HFFc6 (cell line): ENCODE measurements at regions not wholly inside any gene's neighbourhood (a gene's known extent, or its start where the extent isn't known, plus 50 kb on each side); places are given as distances from the start of the nearest gene placed in this dataset.

Experiments
- DNase-seq: peaks from one replicate; pipeline ENCODE4 v3.0.0-alpha.2; 2018
- H3K27ac Mint-ChIP-seq: 2 replicates; pipeline ENCODE4 v1.8.0; 2020; ENCODE audit warnings: mild to moderate bottlenecking, mixed read lengths
- H3K27me3 Mint-ChIP-seq: 2 replicates; pipeline ENCODE4 v1.8.0; 2021; ENCODE audit warnings: mild to moderate bottlenecking, moderate library complexity, mixed read lengths; ENCODE audit not compliant: insufficient read depth
- H3K36me3 Mint-ChIP-seq: 2 replicates; pipeline ENCODE4 v1.8.0; 2021; ENCODE audit warnings: low read depth, mixed read lengths
- H3K4me1 Mint-ChIP-seq: 2 replicates; pipeline ENCODE4 v1.8.0; 2020; ENCODE audit warnings: low read depth, mixed read lengths
- H3K4me3 Mint-ChIP-seq: 2 replicates; pipeline ENCODE4 v1.8.0; 2020; ENCODE audit warnings: mild to moderate bottlenecking, moderate library complexity, mixed read lengths
- H3K9me3 Mint-ChIP-seq: 2 replicates; pipeline ENCODE4 v1.8.0; 2020; ENCODE audit warnings: mild to moderate bottlenecking, mixed read lengths
- CTCF ChIP-seq: fragments of 200-600 bp; sonication (generic); IDR thresholded peaks from 2 replicates; pipeline ENCODE4 v1.5.0; 2021; ENCODE audit warnings: antibody characterized with exemption, mild to moderate bottlenecking

GRCh38 chr9:107938801-107939386 lies 449.3 kb upstream of the KLF4 start:
- DNase-seq, result no peak
- H3K9me3 Mint-ChIP-seq, result peaks cover 3% of the 10 kb centered on the region; the same call in 1 of the 2 replicates
- no peak for TF ChIP-seq CTCF
- no peak overlapping the region for H3K27ac Mint-ChIP-seq
- no peaks in the 10 kb centered on the region for H3K4me1 Mint-ChIP-seq
- peaks cover under 1% of the 10 kb centered on the region; the same call in 1 of the 2 replicates for H3K27me3 Mint-ChIP-seq
- no peaks in the 10 kb centered on the region for H3K36me3 Mint-ChIP-seq
- no peak overlapping the region for H3K4me3 Mint-ChIP-seq

GRCh38 chr9:107935931-107936330 lies 446.4 kb upstream of the KLF4 start:
- DNase-seq, result no peak
- no peak for TF ChIP-seq CTCF
- no peaks in the 10 kb centered on the region for H3K27me3 Mint-ChIP-seq
- no peaks in the 10 kb centered on the region for H3K36me3 Mint-ChIP-seq
- peaks cover 3% of the 10 kb centered on the region; the same call in 1 of the 2 replicates for H3K9me3 Mint-ChIP-seq
- no peak overlapping the region for H3K27ac Mint-ChIP-seq
- H3K4me3 Mint-ChIP-seq, result no peak overlapping the region
- H3K4me1 Mint-ChIP-seq, result no peaks in the 10 kb centered on the region

GRCh38 chr9:107933516-107933915 lies 443.9 kb upstream of the KLF4 start:
- Mint-ChIP-seq H3K27me3 (no peaks in the 10 kb centered on the region), H3K4me1 (no peaks in the 10 kb centered on the region), H3K27ac (no peak overlapping the region), H3K9me3 (no peaks in the 10 kb centered on the region), H3K4me3 (no peak overlapping the region), H3K36me3 (no peaks in the 10 kb centered on the region)
- DNase-seq, result no peak
- no peak for TF ChIP-seq CTCF

GRCh38 chr9:107933097-107933496 lies 443.5 kb upstream of the KLF4 start:
- Mint-ChIP-seq H3K27me3 (no peaks in the 10 kb centered on the region), H3K9me3 (no peaks in the 10 kb centered on the region), H3K4me1 (no peaks in the 10 kb centered on the region), H3K36me3 (no peaks in the 10 kb centered on the region), H3K4me3 (no peak overlapping the region), H3K27ac (no peak overlapping the region)
- no peak for DNase-seq
- TF ChIP-seq CTCF, result no peak

GRCh38 chr9:107932601-107933000 lies 443.0 kb upstream of the KLF4 start:
- no peaks in the 10 kb centered on the region for H3K4me1 Mint-ChIP-seq
- DNase-seq, result no peak
- H3K27me3 Mint-ChIP-seq, result no peaks in the 10 kb centered on the region
- no peak for TF ChIP-seq CTCF
- no peak overlapping the region for H3K27ac Mint-ChIP-seq
- H3K36me3 Mint-ChIP-seq, result no peaks in the 10 kb centered on the region
- H3K9me3 Mint-ChIP-seq, result no peaks in the 10 kb centered on the region
- no peak overlapping the region for H3K4me3 Mint-ChIP-seq

- Mint-ChIP-seq H3K4me3 (no peak overlapping the region), H3K27me3 (no peaks in the 10 kb centered on the region), H3K4me1 (no peaks in the 10 kb centered on the region), H3K27ac (no peak overlapping the region), H3K36me3 (no peaks in the 10 kb centered on the region), H3K9me3 (no peaks in the 10 kb centered on the region)
- TF ChIP-seq CTCF, result no peak
- DNase-seq, result no peak
Measured at GRCh38 chr9:107932046-107932445, 442.5 kb upstream of the KLF4 start.
